ENCODE measurements at regions not wholly inside any gene's neighbourhood (a gene's known extent, or its start where the extent isn't known, plus 50 kb on each side); places are given as distances from the start of the nearest gene placed in this dataset.
"Not testable (repeated sequence)": the region's sequence is repeated elsewhere in the genome, so short reads cannot be mapped to it uniquely, and the experiment has no call there.

GRCh38 chr19:28396287-28396831 lies 816.6 kb downstream of the UQCRFS1 start:
- no peak for DNase-seq

GRCh38 chr19:28394725-28395124 lies 818.2 kb downstream of the UQCRFS1 start:
- DNase-seq = no peak

- no peak for DNase-seq
Observed at GRCh38 chr19:28393574-28394336, 819.2 kb downstream of the UQCRFS1 start.

GRCh38 chr19:28388988-28389387 lies 824.0 kb downstream of the UQCRFS1 start:
- no peak for DNase-seq

GRCh38 chr19:28387507-28387906 lies 825.4 kb downstream of the UQCRFS1 start:
- DNase-seq = no peak

GRCh38 chr19:28386470-28386869 lies 826.5 kb downstream of the UQCRFS1 start:
- no peak for DNase-seq

GRCh38 chr19:28386066-28386465 lies 826.9 kb downstream of the UQCRFS1 start:
- DNase-seq = no peak

- no peak for DNase-seq
Observed at GRCh38 chr19:28377077-28377476, 835.9 kb downstream of the UQCRFS1 start.

GRCh38 chr19:28374971-28375370 lies 838.0 kb downstream of the UQCRFS1 start:
- no peak for DNase-seq

- no peak for DNase-seq
Observed at GRCh38 chr19:28372576-28373247, 840.2 kb downstream of the UQCRFS1 start.

- no peak for DNase-seq
Observed at GRCh38 chr19:28367146-28367545, 845.8 kb downstream of the UQCRFS1 start.

- DNase-seq = no peak
Observed at GRCh38 chr19:28363254-28363653, 849.7 kb downstream of the UQCRFS1 start.

GRCh38 chr19:28359431-28360414 lies 853.2 kb downstream of the UQCRFS1 start:
- no peak for DNase-seq

GRCh38 chr19:28358633-28359032 lies 854.3 kb downstream of the UQCRFS1 start:
- no peak for DNase-seq

GRCh38 chr19:28351761-28352160 lies 861.2 kb downstream of the UQCRFS1 start:
- no peak for DNase-seq

GRCh38 chr19:28351321-28351720 lies 861.6 kb downstream of the UQCRFS1 start:
- DNase-seq = not testable (repeated sequence)

- DNase-seq = no peak
Observed at GRCh38 chr19:28350673-28351072, 862.3 kb downstream of the UQCRFS1 start.

- DNase-seq = no peak
Observed at GRCh38 chr19:28350037-28350436, 862.9 kb downstream of the UQCRFS1 start.

- DNase-seq = no peak
Observed at GRCh38 chr19:28349604-28350003, 863.3 kb downstream of the UQCRFS1 start.

GRCh38 chr19:28345811-28346210 lies 867.1 kb downstream of the UQCRFS1 start:
- no peak for DNase-seq

GRCh38 chr19:28341810-28342350 lies 871.1 kb downstream of the UQCRFS1 start:
- DNase-seq = no peak

GRCh38 chr19:28334419-28334818 lies 878.5 kb downstream of the UQCRFS1 start:
- no peak for DNase-seq

- no peak for DNase-seq
Observed at GRCh38 chr19:28333909-28334308, 879.0 kb downstream of the UQCRFS1 start.
